SU-DHL-6 (cell line): ENCODE measurements at regions not wholly inside any gene's neighbourhood (a gene's known extent, or its start where the extent isn't known, plus 50 kb on each side); places are given as distances from the start of the nearest gene placed in this dataset.

Experiments
- CTCF ChIP-seq: fragments of 200-600 bp; sonication (generic); IDR thresholded peaks from one replicate; pipeline ENCODE4 v1.5.1; 2017; ENCODE audit warnings: antibody characterized with exemption, mild to moderate bottlenecking, low read length, moderate library complexity; ENCODE audit not compliant: insufficient read depth, poor library complexity, severe bottlenecking
- EZH2phosphoT487 ChIP-seq: fragments of 200-600 bp; sonication (generic), shearing (Covaris generic); conservative IDR thresholded peaks from 2 replicates; pipeline ENCODE4 v1.6.1; 2018; ENCODE audit warnings: mild to moderate bottlenecking, antibody characterized with exemption, low read length, moderate library complexity, mixed read lengths

DNA sequence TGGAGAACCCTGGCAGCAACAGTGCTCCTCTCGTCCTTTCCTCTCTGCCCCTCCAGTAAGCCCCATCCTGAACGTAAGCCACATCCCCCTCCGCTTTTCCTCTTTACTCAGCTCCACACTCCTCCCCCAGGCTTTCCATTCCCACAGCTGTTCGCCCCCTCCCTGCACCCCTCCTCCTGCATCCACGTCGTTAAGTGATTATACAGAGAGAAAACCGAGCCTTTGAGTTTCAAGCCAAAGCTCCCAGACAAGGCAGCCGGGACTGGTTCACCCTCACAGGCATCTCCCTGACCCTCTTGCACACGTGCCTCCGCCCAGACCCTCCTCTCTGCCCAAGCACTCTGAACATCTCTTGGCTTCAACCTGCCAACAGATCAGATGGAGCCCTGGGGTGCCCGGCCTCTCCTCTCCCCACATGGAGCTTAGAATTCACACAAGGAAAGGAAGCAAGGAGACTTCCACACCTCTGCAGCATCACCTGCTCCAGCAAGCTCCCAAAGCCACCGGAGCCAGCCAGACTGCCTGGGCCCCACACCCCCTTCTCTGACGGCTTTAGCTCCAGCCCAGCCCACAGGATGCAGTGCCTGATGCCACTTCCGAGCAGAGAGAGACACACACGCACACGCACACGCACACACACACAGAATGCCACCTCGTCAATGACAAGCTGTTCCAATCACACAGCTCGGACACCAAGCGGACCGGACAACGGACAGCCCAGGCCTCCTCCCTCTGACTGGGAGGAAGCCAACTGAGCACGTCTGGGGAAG, 99.9 kb upstream of the CCL2 start:
- TF ChIP-seq CTCF: no peak
- no peak for TF ChIP-seq EZH2phosphoT487
